GM23338 (cell line): ENCODE measurements at regions not wholly inside any gene's neighbourhood (a gene's known extent, or its start where the extent isn't known, plus 50 kb on each side); places are given as distances from the start of the nearest gene placed in this dataset.

Experiments
- ATAC-seq: fragments of 200-7000 bp; cut with Tn5 transposase; 3 replicates; pipeline ENCODE4 v1.9.1; 2020
- DNase-seq: peaks from one replicate; pipeline ENCODE4 v3.0.0-alpha.2; 2015; ENCODE audit warnings: low spot score
- H2AFZ ChIP-seq: fragments of 200-600 bp; sonication (generic); 2 replicates; pipeline ENCODE4 v1.8.0; 2016; ENCODE audit warnings: antibody characterized with exemption, mild to moderate bottlenecking, moderate library complexity
- H3F3A ChIP-seq: fragments of 200-600 bp; sonication (generic); replicated peaks from 2 replicates; pipeline ENCODE4 v1.8.0; 2017; ENCODE audit warnings: antibody characterized with exemption, mixed run types, low read depth
- H3K27ac ChIP-seq: fragments of 200-600 bp; sonication (generic); 2 replicates; pipeline ENCODE4 v1.6.1; 2016; ENCODE audit warnings: low read depth
- H3K27me3 ChIP-seq: fragments of 200-600 bp; sonication (generic); 2 replicates; pipeline ENCODE4 v1.8.0; 2016; ENCODE audit warnings: mild to moderate bottlenecking, mixed run types, moderate library complexity; ENCODE audit not compliant: insufficient read depth
- H3K36me3 ChIP-seq: fragments of 200-600 bp; sonication (generic); 2 replicates; pipeline ENCODE4 v1.8.0; 2016; ENCODE audit warnings: mild to moderate bottlenecking; ENCODE audit not compliant: insufficient read depth
- H3K4me1 ChIP-seq: fragments of 200-600 bp; sonication (generic); 2 replicates; pipeline ENCODE4 v1.8.0; 2016; ENCODE audit warnings: mild to moderate bottlenecking, moderate library complexity; ENCODE audit not compliant: insufficient read depth
- H3K4me2 ChIP-seq: fragments of 200-600 bp; sonication (generic); 2 replicates; pipeline ENCODE4 v1.7.1; 2017; ENCODE audit warnings: mixed run types
- H3K4me3 ChIP-seq: fragments of 200-600 bp; sonication (generic); 2 replicates; pipeline ENCODE4 v1.6.1; 2016; ENCODE audit warnings: mixed run types
- H3K79me2 ChIP-seq: fragments of 200-600 bp; sonication (generic); replicated peaks from 2 replicates; pipeline ENCODE4 v1.8.0; 2017; ENCODE audit warnings: mild to moderate bottlenecking; ENCODE audit not compliant: insufficient read depth
- H3K9me2 ChIP-seq: fragments of 200-600 bp; sonication (generic); 2 replicates; pipeline ENCODE4 v1.8.0; 2017; ENCODE audit not compliant: insufficient read depth
- H4K20me1 ChIP-seq: fragments of 200-600 bp; sonication (generic); replicated peaks from 2 replicates; pipeline ENCODE4 v1.8.0; 2017; ENCODE audit warnings: mild to moderate bottlenecking; ENCODE audit not compliant: insufficient read depth
- H3K27ac Mint-ChIP-seq: 2 replicates; pipeline ENCODE4 v1.8.0; 2020; ENCODE audit warnings: inconsistent platforms, mild to moderate bottlenecking, moderate library complexity, mixed read lengths
- H3K27me3 Mint-ChIP-seq: 3 replicates; pipeline ENCODE4 v1.8.0; 2022; ENCODE audit warnings: low read depth, mild to moderate bottlenecking, moderate library complexity, mixed read lengths, inconsistent platforms; ENCODE audit not compliant: insufficient read depth, poor library complexity
- H3K36me3 Mint-ChIP-seq: 3 replicates; pipeline ENCODE4 v1.8.0; 2021; ENCODE audit warnings: low read depth, mild to moderate bottlenecking, inconsistent platforms, moderate library complexity, mixed read lengths
- H3K4me1 Mint-ChIP-seq: 3 replicates; pipeline ENCODE4 v1.8.0; 2020; ENCODE audit warnings: mild to moderate bottlenecking, inconsistent platforms, mixed read lengths
- H3K4me3 Mint-ChIP-seq: 3 replicates; pipeline ENCODE4 v1.8.0; 2021; ENCODE audit warnings: moderate library complexity, mild to moderate bottlenecking, inconsistent platforms, mixed read lengths
- H3K9me3 Mint-ChIP-seq: 3 replicates; pipeline ENCODE4 v1.8.0; 2020; ENCODE audit warnings: moderate library complexity, mild to moderate bottlenecking, inconsistent platforms, mixed read lengths
- CREB1 ChIP-seq: fragments of 250-450 bp; sonication (Bioruptor Pico); IDR thresholded peaks from 2 replicates; pipeline ENCODE4 v1.5.0; 2020; ENCODE audit warnings: low read depth, mild to moderate bottlenecking, moderate library complexity
- EZH2 ChIP-seq: fragments of 200-600 bp; sonication (generic); IDR thresholded peaks from one replicate; pipeline ENCODE4 v1.8.0; 2017; ENCODE audit warnings: antibody characterized with exemption, mild to moderate bottlenecking, low read depth; ENCODE audit not compliant: unreplicated experiment
- EZH2phosphoT487 ChIP-seq: fragments of 200-600 bp; sonication (generic); IDR thresholded peaks from one replicate; pipeline ENCODE4 v1.8.1; 2018; ENCODE audit warnings: antibody characterized with exemption; ENCODE audit not compliant: unreplicated experiment
- JUNB ChIP-seq: IDR thresholded peaks from one replicate; pipeline ENCODE4 v1.6.1; 2016; ENCODE audit warnings: antibody characterized with exemption; ENCODE audit not compliant: unreplicated experiment
- NANOG ChIP-seq: IDR thresholded peaks from 2 replicates; pipeline ENCODE4 v1.6.1; 2016; ENCODE audit warnings: antibody characterized with exemption, borderline replicate concordance
- POLR2AphosphoS5 ChIP-seq: IDR thresholded peaks from 2 replicates; pipeline ENCODE4 v1.6.1; 2016; ENCODE audit warnings: antibody characterized with exemption, low read depth
- STAT1 ChIP-seq: IDR thresholded peaks from one replicate; pipeline ENCODE4 v1.6.1; 2016; ENCODE audit warnings: antibody characterized with exemption; ENCODE audit not compliant: unreplicated experiment
- ZNF114 ChIP-seq: fragments of 250-450 bp; sonication (Bioruptor Pico); IDR thresholded peaks from 2 replicates; pipeline ENCODE4 v1.5.0; 2020; ENCODE audit warnings: mild to moderate bottlenecking, moderate library complexity
- TF ChIP-seq, protein P1 (sequence below): IDR thresholded peaks from one replicate; pipeline ENCODE4 v1.6.1; 2018; ENCODE audit warnings: antibody characterized with exemption; ENCODE audit not compliant: unreplicated experiment
- TF ChIP-seq, protein P2 (sequence below): IDR thresholded peaks from 2 replicates; pipeline ENCODE4 v1.6.1; 2016; ENCODE audit warnings: antibody characterized with exemption
- TF ChIP-seq, protein P3 (sequence below): fragments of 250-450 bp; sonication (Bioruptor Pico); IDR thresholded peaks from 2 replicates; pipeline ENCODE4 v1.5.0; 2020; ENCODE audit warnings: mild to moderate bottlenecking, moderate library complexity

DNA sequence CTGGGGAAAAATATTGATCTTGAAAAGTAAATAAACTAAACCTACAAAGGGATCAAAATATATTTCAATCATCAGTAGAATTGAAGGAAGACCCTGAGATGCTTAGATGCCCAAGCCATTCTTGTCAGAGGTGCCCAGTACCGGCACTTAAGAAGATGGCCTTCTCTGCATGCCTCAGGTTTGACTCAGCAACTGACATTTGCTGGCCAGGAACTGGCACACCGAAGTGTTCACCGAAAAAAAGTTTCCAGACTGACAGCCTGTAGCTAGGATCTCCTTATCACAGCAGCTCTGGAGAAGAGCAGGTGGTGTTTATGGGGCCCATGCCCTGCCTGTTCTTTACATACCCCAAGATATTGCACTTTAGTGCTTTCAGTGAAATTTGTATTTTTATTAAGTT lies 203.2 kb downstream of the MOXD1 start:
- Mint-ChIP-seq H3K4me3 (no peak overlapping the region), H3K27ac (no peak overlapping the region), H3K27me3 (no peaks in the 10 kb centered on the region), H3K4me1 (peaks cover 5% of the 10 kb centered on the region; the same call in 2 of the 3 replicates), H3K36me3 (no peaks in the 10 kb centered on the region), H3K9me3 (peaks cover 6% of the 10 kb centered on the region; the same call in 2 of the 3 replicates)
- Histone ChIP-seq H3K79me2 (no peaks in the 10 kb centered on the region), H3K9me2 (no peaks in the 10 kb centered on the region), H2AFZ (no peak overlapping the region; the same call in 1 of the 2 replicates), H3K4me2 (no peak overlapping the region), H3K27ac (no peak overlapping the region), H3K36me3 (no peaks in the 10 kb centered on the region), H4K20me1 (no peaks in the 10 kb centered on the region), H3K4me1 (no peaks in the 10 kb centered on the region), H3F3A (no peaks in the 10 kb centered on the region), H3K4me3 (no peak overlapping the region), H3K27me3 (no peaks in the 10 kb centered on the region)
- DNase-seq (no peak), ATAC-seq (no peak)
- TF ChIP-seq, protein P1, sequence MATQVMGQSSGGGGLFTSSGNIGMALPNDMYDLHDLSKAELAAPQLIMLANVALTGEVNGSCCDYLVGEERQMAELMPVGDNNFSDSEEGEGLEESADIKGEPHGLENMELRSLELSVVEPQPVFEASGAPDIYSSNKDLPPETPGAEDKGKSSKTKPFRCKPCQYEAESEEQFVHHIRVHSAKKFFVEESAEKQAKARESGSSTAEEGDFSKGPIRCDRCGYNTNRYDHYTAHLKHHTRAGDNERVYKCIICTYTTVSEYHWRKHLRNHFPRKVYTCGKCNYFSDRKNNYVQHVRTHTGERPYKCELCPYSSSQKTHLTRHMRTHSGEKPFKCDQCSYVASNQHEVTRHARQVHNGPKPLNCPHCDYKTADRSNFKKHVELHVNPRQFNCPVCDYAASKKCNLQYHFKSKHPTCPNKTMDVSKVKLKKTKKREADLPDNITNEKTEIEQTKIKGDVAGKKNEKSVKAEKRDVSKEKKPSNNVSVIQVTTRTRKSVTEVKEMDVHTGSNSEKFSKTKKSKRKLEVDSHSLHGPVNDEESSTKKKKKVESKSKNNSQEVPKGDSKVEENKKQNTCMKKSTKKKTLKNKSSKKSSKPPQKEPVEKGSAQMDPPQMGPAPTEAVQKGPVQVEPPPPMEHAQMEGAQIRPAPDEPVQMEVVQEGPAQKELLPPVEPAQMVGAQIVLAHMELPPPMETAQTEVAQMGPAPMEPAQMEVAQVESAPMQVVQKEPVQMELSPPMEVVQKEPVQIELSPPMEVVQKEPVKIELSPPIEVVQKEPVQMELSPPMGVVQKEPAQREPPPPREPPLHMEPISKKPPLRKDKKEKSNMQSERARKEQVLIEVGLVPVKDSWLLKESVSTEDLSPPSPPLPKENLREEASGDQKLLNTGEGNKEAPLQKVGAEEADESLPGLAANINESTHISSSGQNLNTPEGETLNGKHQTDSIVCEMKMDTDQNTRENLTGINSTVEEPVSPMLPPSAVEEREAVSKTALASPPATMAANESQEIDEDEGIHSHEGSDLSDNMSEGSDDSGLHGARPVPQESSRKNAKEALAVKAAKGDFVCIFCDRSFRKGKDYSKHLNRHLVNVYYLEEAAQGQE = no peak
- TF ChIP-seq CREB1 (CRISPR knock-in tag) (no peak), STAT1 (no peak), JUNB (no peak), ZNF114 (CRISPR knock-in tag) (no peak), POLR2AphosphoS5 (no peak), EZH2 (no peak), NANOG (no peak), EZH2phosphoT487 (no peak)
- TF ChIP-seq, protein P2, sequence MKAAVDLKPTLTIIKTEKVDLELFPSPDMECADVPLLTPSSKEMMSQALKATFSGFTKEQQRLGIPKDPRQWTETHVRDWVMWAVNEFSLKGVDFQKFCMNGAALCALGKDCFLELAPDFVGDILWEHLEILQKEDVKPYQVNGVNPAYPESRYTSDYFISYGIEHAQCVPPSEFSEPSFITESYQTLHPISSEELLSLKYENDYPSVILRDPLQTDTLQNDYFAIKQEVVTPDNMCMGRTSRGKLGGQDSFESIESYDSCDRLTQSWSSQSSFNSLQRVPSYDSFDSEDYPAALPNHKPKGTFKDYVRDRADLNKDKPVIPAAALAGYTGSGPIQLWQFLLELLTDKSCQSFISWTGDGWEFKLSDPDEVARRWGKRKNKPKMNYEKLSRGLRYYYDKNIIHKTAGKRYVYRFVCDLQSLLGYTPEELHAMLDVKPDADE = no peak
- TF ChIP-seq, protein P3, sequence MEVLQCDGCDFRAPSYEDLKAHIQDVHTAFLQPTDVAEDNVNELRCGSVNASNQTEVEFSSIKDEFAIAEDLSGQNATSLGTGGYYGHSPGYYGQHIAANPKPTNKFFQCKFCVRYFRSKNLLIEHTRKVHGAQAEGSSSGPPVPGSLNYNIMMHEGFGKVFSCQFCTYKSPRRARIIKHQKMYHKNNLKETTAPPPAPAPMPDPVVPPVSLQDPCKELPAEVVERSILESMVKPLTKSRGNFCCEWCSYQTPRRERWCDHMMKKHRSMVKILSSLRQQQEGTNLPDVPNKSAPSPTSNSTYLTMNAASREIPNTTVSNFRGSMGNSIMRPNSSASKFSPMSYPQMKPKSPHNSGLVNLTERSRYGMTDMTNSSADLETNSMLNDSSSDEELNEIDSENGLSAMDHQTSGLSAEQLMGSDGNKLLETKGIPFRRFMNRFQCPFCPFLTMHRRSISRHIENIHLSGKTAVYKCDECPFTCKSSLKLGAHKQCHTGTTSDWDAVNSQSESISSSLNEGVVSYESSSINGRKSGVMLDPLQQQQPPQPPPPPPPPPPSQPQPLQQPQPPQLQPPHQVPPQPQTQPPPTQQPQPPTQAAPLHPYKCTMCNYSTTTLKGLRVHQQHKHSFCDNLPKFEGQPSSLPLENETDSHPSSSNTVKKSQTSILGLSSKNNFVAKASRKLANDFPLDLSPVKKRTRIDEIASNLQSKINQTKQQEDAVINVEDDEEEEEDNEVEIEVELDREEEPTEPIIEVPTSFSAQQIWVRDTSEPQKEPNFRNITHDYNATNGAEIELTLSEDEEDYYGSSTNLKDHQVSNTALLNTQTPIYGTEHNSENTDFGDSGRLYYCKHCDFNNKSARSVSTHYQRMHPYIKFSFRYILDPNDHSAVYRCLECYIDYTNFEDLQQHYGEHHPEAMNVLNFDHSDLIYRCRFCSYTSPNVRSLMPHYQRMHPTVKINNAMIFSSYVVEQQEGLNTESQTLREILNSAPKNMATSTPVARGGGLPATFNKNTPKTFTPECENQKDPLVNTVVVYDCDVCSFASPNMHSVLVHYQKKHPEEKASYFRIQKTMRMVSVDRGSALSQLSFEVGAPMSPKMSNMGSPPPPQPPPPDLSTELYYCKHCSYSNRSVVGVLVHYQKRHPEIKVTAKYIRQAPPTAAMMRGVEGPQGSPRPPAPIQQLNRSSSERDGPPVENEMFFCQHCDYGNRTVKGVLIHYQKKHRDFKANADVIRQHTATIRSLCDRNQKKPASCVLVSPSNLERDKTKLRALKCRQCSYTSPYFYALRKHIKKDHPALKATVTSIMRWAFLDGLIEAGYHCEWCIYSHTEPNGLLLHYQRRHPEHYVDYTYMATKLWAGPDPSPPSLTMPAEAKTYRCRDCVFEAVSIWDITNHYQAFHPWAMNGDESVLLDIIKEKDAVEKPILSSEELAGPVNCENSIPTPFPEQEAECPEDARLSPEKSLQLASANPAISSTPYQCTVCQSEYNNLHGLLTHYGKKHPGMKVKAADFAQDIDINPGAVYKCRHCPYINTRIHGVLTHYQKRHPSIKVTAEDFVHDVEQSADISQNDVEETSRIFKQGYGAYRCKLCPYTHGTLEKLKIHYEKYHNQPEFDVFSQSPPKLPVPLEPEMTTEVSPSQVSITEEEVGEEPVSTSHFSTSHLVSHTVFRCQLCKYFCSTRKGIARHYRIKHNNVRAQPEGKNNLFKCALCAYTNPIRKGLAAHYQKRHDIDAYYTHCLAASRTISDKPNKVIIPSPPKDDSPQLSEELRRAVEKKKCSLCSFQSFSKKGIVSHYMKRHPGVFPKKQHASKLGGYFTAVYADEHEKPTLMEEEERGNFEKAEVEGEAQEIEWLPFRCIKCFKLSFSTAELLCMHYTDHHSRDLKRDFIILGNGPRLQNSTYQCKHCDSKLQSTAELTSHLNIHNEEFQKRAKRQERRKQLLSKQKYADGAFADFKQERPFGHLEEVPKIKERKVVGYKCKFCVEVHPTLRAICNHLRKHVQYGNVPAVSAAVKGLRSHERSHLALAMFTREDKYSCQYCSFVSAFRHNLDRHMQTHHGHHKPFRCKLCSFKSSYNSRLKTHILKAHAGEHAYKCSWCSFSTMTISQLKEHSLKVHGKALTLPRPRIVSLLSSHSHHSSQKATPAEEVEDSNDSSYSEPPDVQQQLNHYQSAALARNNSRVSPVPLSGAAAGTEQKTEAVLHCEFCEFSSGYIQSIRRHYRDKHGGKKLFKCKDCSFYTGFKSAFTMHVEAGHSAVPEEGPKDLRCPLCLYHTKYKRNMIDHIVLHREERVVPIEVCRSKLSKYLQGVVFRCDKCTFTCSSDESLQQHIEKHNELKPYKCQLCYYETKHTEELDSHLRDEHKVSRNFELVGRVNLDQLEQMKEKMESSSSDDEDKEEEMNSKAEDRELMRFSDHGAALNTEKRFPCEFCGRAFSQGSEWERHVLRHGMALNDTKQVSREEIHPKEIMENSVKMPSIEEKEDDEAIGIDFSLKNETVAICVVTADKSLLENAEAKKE (CRISPR knock-in tag) = no peak
